Activated T-helper 1 cell treated with anti-CD3 and anti-CD28 coated beads, Interleukin-12 subunit alpha, Interleukin-12 subunit beta, Interleukin-2, Interleukin-4 antibody, amounts not matched to agents 30 ng/mL and 10 ng/mL and 1 ng/mL, durations not matched to agents 14 hours and 24 hours and 36 hours (primary cell): ENCODE measurements at regions not wholly inside any gene's neighbourhood (a gene's known extent, or its start where the extent isn't known, plus 50 kb on each side); places are given as distances from the start of the nearest gene placed in this dataset.

Source experiments
- DNase-seq: peaks from one replicate; pipeline ENCODE4 v3.0.0; 2021; ENCODE audit warnings: low spot score
- H3K27ac Mint-ChIP-seq: one replicate; pipeline ENCODE4 v1.8.0; 2021; ENCODE audit warnings: mild to moderate bottlenecking, mixed read lengths
- H3K27me3 Mint-ChIP-seq: one replicate; pipeline ENCODE4 v1.8.0; 2022; ENCODE audit warnings: mild to moderate bottlenecking, moderate library complexity, mixed read lengths; ENCODE audit not compliant: insufficient read depth
- H3K36me3 Mint-ChIP-seq: one replicate; pipeline ENCODE4 v1.8.0; 2021; ENCODE audit warnings: low read depth, mixed read lengths
- H3K4me1 Mint-ChIP-seq: one replicate; pipeline ENCODE4 v1.8.0; 2021; ENCODE audit warnings: low read depth, mixed read lengths
- H3K4me3 Mint-ChIP-seq: one replicate; pipeline ENCODE4 v1.8.0; 2021; ENCODE audit warnings: mild to moderate bottlenecking, moderate library complexity, mixed read lengths
- H3K9me3 Mint-ChIP-seq: one replicate; pipeline ENCODE4 v1.8.0; 2021; ENCODE audit warnings: mixed read lengths
- intact Hi-C: fragments of 100-400 bp; cut with micrococcal nuclease; formaldehyde crosslinking; loops from one replicate; pipeline ENCODE4 v1.15.1; 2024

DNA sequence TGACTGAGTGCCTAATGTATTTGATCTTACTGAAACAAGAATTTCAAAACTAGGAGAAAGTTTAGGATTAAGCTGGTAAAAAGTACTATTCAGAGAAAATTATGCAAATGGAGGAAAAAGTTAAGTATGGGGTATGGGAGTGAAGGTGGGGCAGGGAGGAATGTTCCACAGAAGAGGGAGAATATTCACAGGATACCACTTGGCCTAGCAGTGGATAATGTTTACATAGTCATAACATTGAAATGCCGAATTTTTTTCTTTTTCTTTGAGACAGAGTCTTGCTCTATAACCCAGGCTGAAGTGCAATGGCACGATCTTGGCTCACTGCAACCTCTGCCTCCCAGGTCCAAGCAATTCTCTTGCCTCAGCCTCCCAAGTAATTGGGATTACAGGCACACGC is 61.2 kb upstream of the LMNB1 start:
- Mint-ChIP-seq H3K27me3 (no peaks in the 10 kb centered on the region), H3K36me3 (no peaks in the 10 kb centered on the region), H3K4me1 (no peaks in the 10 kb centered on the region), H3K4me3 (no peak overlapping the region), H3K27ac (no peak overlapping the region), H3K9me3 (peaks cover 6% of the 10 kb centered on the region)
- intact Hi-C loops = no loop called here
- no peak for DNase-seq

DNA sequence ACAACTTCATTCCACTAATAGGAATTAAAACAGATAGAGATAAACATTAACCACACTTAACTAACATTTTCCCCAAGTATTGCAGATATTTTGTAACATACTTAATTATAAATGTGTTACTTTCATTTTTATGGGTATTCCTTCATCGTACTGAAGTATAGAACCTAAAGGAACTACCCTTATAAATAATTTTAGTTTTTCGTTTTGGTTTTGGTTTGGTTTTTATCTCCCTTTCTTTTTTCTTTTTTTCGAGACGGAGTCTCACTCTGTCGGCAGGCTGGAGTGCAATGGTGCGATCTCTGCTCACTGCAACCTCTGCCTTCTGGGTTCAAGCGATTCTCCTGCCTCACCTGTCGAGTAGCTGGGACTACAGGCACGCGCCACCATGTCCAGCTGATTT is 60.1 kb upstream of the LMNB1 start:
- no peak for DNase-seq
- no peaks in the 10 kb centered on the region for H3K36me3 Mint-ChIP-seq
- intact Hi-C loops = no loop called here
- H3K4me1 Mint-ChIP-seq = no peaks in the 10 kb centered on the region
- peaks cover 6% of the 10 kb centered on the region for H3K9me3 Mint-ChIP-seq
- no peak overlapping the region for H3K4me3 Mint-ChIP-seq
- H3K27ac Mint-ChIP-seq = no peak overlapping the region
- no peaks in the 10 kb centered on the region for H3K27me3 Mint-ChIP-seq

DNA sequence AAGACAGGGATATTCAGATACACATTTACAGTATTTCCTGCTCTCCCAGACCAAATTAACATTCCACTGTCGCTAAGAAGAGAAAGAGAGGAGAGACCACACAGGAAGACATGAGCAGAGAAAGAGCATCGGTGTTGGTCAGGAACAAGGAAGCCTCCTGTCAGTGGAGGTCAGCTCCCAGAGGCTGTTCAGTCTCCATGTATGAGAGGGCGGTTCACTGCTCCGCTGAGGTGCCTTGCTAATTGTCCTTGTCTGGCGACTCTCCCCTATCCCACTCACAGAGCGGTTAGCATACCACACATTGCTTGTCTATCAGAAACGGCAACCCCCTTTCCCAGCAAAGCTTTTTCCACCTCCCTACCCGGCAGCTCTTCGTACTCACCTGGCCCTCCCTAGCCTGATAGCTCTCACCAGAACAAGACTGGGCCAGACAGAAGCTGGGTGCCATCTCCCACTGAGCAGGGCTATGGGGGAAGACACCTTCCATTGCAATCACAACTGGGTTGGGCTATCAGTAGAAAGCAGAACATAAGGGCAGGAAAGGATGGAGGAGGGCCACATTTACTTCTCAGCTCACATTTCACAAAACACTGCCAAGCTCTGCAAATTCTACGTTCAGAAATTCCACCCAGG is 58.6 kb upstream of the LMNB1 start:
- intact Hi-C loops = no loop called here
- Mint-ChIP-seq H3K4me1 (no peaks in the 10 kb centered on the region), H3K27ac (no peak overlapping the region), H3K9me3 (peaks cover 2% of the 10 kb centered on the region), H3K27me3 (no peaks in the 10 kb centered on the region), H3K36me3 (no peaks in the 10 kb centered on the region), H3K4me3 (no peak overlapping the region)
- DNase-seq = no peak

DNA sequence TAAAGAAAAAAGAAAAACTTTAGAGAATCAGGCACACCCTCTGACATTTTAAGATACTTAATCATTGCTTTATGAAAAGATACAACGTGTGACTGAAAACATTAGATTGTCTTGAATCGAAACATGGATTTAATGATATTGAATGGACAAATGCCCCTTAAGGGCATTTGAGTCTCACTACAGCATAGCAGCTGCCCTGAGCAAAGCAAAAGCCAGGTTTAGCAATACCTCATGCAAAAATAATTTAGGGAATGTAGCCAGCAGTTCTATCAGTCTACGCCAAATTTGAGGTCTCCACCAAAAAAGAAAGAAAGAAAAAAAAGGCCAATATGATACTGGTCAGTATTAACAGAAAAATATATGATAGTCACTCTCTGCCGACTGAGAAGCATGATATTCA is 56.6 kb upstream of the LMNB1 start:
- no peak overlapping the region for H3K27ac Mint-ChIP-seq
- peaks cover under 1% of the 10 kb centered on the region for H3K9me3 Mint-ChIP-seq
- H3K27me3 Mint-ChIP-seq = no peaks in the 10 kb centered on the region
- no peak overlapping the region for H3K4me3 Mint-ChIP-seq
- intact Hi-C loops = no loop called here
- H3K4me1 Mint-ChIP-seq = no peaks in the 10 kb centered on the region
- H3K36me3 Mint-ChIP-seq = peaks cover under 1% of the 10 kb centered on the region
- DNase-seq = no peak

DNA sequence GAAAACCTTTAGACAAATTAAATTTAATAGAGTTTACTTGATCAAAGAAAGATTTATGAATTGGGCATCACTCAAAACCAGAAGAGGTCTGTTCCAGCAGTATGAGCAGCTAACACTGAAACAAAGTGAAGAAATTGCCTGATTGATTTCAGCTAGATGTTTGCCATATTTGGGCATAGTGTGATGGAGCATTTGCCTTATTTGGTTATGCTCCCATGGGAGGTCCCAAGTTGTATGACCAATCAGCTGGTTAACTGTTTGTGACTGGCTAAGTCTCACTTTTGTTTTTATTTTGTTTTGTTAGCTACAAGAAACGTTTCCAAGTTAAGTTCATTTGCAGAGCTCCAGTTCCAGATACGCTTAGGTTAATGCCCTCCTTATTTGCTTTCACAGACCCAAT is 53.3 kb upstream of the LMNB1 start:
- no peaks in the 10 kb centered on the region for H3K27me3 Mint-ChIP-seq
- H3K9me3 Mint-ChIP-seq = peaks cover 3% of the 10 kb centered on the region
- no peak overlapping the region for H3K4me3 Mint-ChIP-seq
- intact Hi-C loops = no loop called here
- no peaks in the 10 kb centered on the region for H3K4me1 Mint-ChIP-seq
- H3K36me3 Mint-ChIP-seq = peaks cover 1% of the 10 kb centered on the region
- DNase-seq = no peak
- no peak overlapping the region for H3K27ac Mint-ChIP-seq
